ENCODE measurements at regions not wholly inside any gene's neighbourhood (a gene's known extent, or its start where the extent isn't known, plus 50 kb on each side); places are given as distances from the start of the nearest gene placed in this dataset.
"Not testable (repeated sequence)": the region's sequence is repeated elsewhere in the genome, so short reads cannot be mapped to it uniquely, and the experiment has no call there.

- TF ChIP-seq CTCF, POLR2A (IDR thresholded peaks at IDR 0.05): not testable (repeated sequence)
Observed at GRCh38 chr21:8244723-8245641, 2276.4 kb upstream of the TPTE start.

All from body of pancreas (tissue), 4 donors.